ENCODE measurements at regions not wholly inside any gene's neighbourhood (a gene's known extent, or its start where the extent isn't known, plus 50 kb on each side); places are given as distances from the start of the nearest gene placed in this dataset.

DNA sequence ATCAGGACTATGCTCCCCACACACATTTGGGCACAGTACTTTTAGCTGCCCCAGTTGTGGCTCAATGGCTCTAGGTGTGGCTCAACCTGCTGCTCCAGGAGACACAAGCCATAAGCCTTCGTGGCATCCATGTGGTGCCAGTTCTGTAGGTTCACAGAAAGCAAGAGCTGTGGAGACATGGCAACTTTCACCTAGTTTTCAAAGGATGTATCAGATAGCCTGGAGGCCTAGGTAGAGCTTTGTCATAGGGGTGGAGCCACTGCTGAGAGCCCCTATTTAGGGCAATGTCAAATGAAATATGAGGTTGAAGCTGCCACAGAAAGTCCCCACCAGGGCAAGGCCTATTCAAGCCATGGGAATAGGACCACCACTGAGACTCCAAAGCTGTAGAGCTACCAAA lies 210.5 kb downstream of the LMO4 start:
- Mint-ChIP-seq H3K36me3 (ENCODE audit: low read depth) (peaks cover 10% of the 10 kb centered on the region), H3K4me1 (ENCODE audit: low read depth) (no peaks in the 10 kb centered on the region), H3K4me3 (ENCODE audit: unreplicated experiment) (no peak overlapping the region), H3K9me3 (ENCODE audit: low read depth) (peaks cover 32% of the 10 kb centered on the region), H3K27me3 (ENCODE audit: low read depth) (no peaks in the 10 kb centered on the region), H3K27ac (ENCODE audit: unreplicated experiment) (no peak overlapping the region)
- TF ChIP-seq, protein P1, sequence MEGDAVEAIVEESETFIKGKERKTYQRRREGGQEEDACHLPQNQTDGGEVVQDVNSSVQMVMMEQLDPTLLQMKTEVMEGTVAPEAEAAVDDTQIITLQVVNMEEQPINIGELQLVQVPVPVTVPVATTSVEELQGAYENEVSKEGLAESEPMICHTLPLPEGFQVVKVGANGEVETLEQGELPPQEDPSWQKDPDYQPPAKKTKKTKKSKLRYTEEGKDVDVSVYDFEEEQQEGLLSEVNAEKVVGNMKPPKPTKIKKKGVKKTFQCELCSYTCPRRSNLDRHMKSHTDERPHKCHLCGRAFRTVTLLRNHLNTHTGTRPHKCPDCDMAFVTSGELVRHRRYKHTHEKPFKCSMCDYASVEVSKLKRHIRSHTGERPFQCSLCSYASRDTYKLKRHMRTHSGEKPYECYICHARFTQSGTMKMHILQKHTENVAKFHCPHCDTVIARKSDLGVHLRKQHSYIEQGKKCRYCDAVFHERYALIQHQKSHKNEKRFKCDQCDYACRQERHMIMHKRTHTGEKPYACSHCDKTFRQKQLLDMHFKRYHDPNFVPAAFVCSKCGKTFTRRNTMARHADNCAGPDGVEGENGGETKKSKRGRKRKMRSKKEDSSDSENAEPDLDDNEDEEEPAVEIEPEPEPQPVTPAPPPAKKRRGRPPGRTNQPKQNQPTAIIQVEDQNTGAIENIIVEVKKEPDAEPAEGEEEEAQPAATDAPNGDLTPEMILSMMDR (IDR thresholded peaks at IDR 0.05): no peak
- DNase-seq (ENCODE audit: low spot score): no peak

- Mint-ChIP-seq H3K36me3 (ENCODE audit: low read depth) (peaks cover 10% of the 10 kb centered on the region), H3K9me3 (ENCODE audit: low read depth) (peaks cover 45% of the 10 kb centered on the region), H3K4me1 (ENCODE audit: low read depth) (no peaks in the 10 kb centered on the region), H3K27me3 (ENCODE audit: low read depth) (no peaks in the 10 kb centered on the region), H3K4me3 (ENCODE audit: unreplicated experiment) (no peak overlapping the region), H3K27ac (ENCODE audit: unreplicated experiment) (no peak overlapping the region)
- no peak for DNase-seq (ENCODE audit: low spot score)
- TF ChIP-seq, protein P1 (IDR thresholded peaks at IDR 0.05): no peak
Observed at GRCh38 chr1:87542697-87543096, 214.0 kb downstream of the LMO4 start.

DNA sequence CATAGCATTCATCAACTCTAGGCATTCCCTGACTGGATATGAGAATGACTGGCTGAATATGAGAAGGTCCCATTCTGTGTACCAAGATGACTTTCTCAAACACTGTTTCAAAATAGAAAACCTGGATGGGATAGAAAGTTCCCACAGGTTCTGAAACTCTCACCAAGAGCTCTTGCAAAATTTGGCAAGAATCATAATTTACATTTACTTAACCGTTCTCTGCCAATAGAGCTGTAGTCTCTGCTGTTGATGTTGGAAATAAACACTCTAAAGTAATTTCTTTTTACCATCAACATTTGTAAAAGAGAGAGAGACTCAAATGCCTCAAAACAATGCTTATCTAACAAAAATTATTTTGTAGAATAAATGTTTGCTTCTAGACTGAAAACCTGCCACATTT lies 221.1 kb downstream of the LMO4 start:
- Mint-ChIP-seq H3K27ac (ENCODE audit: unreplicated experiment) (no peak overlapping the region), H3K4me1 (ENCODE audit: low read depth) (no peaks in the 10 kb centered on the region), H3K4me3 (ENCODE audit: unreplicated experiment) (no peak overlapping the region), H3K27me3 (ENCODE audit: low read depth) (no peaks in the 10 kb centered on the region), H3K9me3 (ENCODE audit: low read depth) (peaks cover 11% of the 10 kb centered on the region), H3K36me3 (ENCODE audit: low read depth) (no peaks in the 10 kb centered on the region)
- TF ChIP-seq, protein P1 (IDR thresholded peaks at IDR 0.05): no peak
- DNase-seq (ENCODE audit: low spot score): no peak

GRCh38 chr1:87553511-87553910 lies 224.8 kb downstream of the LMO4 start:
- Mint-ChIP-seq H3K36me3 (ENCODE audit: low read depth) (no peaks in the 10 kb centered on the region), H3K4me3 (ENCODE audit: unreplicated experiment) (no peak overlapping the region), H3K27ac (ENCODE audit: unreplicated experiment) (no peak overlapping the region), H3K9me3 (ENCODE audit: low read depth) (no peaks in the 10 kb centered on the region), H3K4me1 (ENCODE audit: low read depth) (no peaks in the 10 kb centered on the region), H3K27me3 (ENCODE audit: low read depth) (no peaks in the 10 kb centered on the region)
- DNase-seq (ENCODE audit: low spot score): no peak
- TF ChIP-seq, protein P1 (IDR thresholded peaks at IDR 0.05): no peak

GRCh38 chr1:87555366-87555765 lies 226.7 kb downstream of the LMO4 start:
- TF ChIP-seq, protein P1 (IDR thresholded peaks at IDR 0.05): no peak
- Mint-ChIP-seq H3K4me1 (ENCODE audit: low read depth) (no peaks in the 10 kb centered on the region), H3K9me3 (ENCODE audit: low read depth) (no peaks in the 10 kb centered on the region), H3K27me3 (ENCODE audit: low read depth) (no peaks in the 10 kb centered on the region), H3K36me3 (ENCODE audit: low read depth) (no peaks in the 10 kb centered on the region), H3K27ac (ENCODE audit: unreplicated experiment) (no peak overlapping the region), H3K4me3 (ENCODE audit: unreplicated experiment) (no peak overlapping the region)
- no peak for DNase-seq (ENCODE audit: low spot score)
